GM19023 (cell line): ENCODE measurements at regions not wholly inside any gene's neighbourhood (a gene's known extent, or its start where the extent isn't known, plus 50 kb on each side); places are given as distances from the start of the nearest gene placed in this dataset.
"Not testable (repeated sequence)": the region's sequence is repeated elsewhere in the genome, so short reads cannot be mapped to it uniquely, and the experiment has no call there.

Source experiments
- ATAC-seq: cut with Tn5 transposase; IDR thresholded peaks from one replicate; pipeline ENCODE4 v1.9.1; 2021; ENCODE audit warnings: mild to moderate bottlenecking, moderate library complexity; ENCODE audit not compliant: unreplicated experiment

DNA sequence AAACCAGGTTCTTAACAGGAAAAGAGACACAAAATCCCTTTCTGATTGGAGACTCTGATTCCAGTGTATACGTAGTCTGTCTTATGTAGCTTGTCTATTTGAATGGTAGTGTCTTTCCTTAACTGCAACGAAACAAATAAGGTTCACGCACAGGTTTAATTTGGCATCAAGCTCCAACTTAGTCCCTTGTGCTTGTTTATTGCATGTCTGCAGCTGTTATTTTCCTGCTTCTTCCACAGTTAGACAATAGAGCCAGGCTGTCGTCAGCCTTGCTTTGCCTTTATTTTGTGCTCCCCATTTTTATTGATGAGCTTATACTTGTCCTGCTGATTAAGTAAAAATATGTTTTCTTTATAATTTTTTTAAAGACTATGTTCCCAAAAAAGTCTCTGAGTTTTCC, 152.7 kb upstream of the CDIN1 start:
- no peak for ATAC-seq

GRCh38 chr15:36428102-36428845, 151.2 kb upstream of the CDIN1 start:
- ATAC-seq, result no peak

- ATAC-seq, result no peak
Observed at GRCh38 chr15:36429707-36430106, 149.7 kb upstream of the CDIN1 start.

GRCh38 chr15:36430280-36430679, 149.1 kb upstream of the CDIN1 start:
- ATAC-seq, result no peak

GRCh38 chr15:36430726-36431265, 148.6 kb upstream of the CDIN1 start:
- ATAC-seq, result no peak

DNA sequence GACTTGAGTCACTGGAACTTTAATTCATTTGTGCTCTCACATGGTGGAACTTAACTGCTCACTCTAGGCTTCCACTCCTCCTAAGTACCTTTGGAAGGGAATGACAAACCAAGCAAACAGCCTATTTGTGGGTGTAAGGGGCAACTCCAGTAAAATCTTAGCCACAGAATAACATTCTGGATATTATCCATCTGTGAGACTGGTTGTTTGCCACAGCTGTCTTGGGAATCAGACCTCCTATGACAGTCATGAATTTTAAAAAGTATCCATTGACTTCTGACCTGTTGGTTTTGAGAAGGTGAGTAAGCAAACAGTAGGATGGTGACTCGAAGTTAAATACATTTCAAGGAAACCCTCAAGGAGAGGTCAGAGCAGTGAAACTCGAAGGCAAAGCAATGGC, 147.3 kb upstream of the CDIN1 start:
- ATAC-seq, result no peak

GRCh38 chr15:36434177-36434576, 145.2 kb upstream of the CDIN1 start:
- ATAC-seq, result no peak

GRCh38 chr15:36438499-36438898, 140.9 kb upstream of the CDIN1 start:
- no peak for ATAC-seq

GRCh38 chr15:36447373-36447772, 132.1 kb upstream of the CDIN1 start:
- ATAC-seq, result no peak

- ATAC-seq, result no peak
Observed at GRCh38 chr15:36448418-36448817, 131.0 kb upstream of the CDIN1 start.

DNA sequence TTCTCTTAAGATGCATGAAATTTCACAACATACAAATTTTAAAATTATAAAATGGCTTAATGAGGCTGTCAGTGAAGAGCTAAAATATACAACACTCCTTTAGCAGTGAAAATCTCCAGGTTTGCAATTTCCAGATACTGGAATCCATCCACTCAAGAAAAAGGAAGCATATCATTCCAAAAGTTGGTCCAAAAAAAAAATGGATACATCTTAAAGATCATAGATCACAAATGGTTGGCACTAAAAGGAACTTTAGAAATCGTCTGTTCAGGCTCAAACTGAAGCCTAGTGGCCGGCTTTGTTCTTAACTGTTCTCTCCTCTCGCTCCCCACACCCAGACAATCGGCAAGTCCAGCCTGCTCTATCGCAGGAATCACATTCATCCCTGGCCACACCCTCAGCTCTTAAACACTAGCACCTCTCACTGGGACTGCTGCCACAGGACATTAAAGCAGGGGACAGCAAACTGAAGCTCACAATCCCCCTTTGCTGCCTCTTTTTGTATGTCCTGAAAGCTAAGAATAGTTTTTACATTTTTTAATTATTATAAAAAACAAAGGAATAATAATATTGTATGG, 130.3 kb upstream of the CDIN1 start:
- no peak for ATAC-seq

- no peak for ATAC-seq
Observed at GRCh38 chr15:36449662-36450145, 129.7 kb upstream of the CDIN1 start.

GRCh38 chr15:36454244-36454643, 125.2 kb upstream of the CDIN1 start:
- ATAC-seq, result not testable (repeated sequence)

GRCh38 chr15:36458411-36458810, 121.0 kb upstream of the CDIN1 start:
- ATAC-seq, result no peak

- no peak for ATAC-seq
Observed at GRCh38 chr15:36465304-36465703, 114.1 kb upstream of the CDIN1 start.

GRCh38 chr15:36468746-36469145, 110.7 kb upstream of the CDIN1 start:
- no peak for ATAC-seq

DNA sequence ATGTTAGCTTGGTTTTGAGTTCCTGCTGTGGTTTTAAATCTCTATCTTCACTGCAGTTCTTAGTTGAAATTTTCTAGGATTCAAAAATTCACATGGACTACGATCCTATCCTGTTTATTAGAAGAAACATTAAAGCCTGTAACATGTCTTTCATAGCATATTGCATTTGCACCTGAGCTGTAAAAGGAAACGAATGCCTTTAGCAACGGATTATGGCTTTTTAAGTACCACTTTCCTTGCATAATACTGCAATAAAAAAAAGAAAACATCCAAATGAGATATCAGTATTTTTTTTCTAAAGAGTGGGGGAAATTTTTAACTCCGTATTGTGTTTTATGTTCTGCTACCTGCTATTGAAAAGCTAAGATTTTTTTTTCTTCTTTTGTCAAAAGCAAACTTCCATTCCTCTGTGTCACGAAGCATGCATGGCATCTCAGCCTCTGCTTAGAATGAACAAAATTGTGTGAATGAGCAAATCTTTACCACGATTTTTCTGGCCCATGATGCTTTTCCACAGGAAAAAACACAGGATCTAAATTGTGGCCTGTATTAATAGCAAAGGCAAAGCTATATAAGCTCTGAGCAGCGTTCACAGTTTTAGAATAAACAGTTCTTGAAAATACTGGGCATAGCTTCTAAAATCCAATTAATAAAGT, 110.0 kb upstream of the CDIN1 start:
- ATAC-seq, result no peak

GRCh38 chr15:36472672-36473071, 106.8 kb upstream of the CDIN1 start:
- ATAC-seq, result no peak

GRCh38 chr15:36478561-36478960, 100.9 kb upstream of the CDIN1 start:
- ATAC-seq, result no peak

GRCh38 chr15:36479200-36479896, 100.1 kb upstream of the CDIN1 start:
- ATAC-seq, result no peak

GRCh38 chr15:36481156-36481555, 98.3 kb upstream of the CDIN1 start:
- ATAC-seq, result no peak
